ENCODE measurements at regions not wholly inside any gene's neighbourhood (a gene's known extent, or its start where the extent isn't known, plus 50 kb on each side); places are given as distances from the start of the nearest gene placed in this dataset.

- intact Hi-C loops (cut with micrococcal nuclease), result no loop called here
- no peaks in the 10 kb centered on the region for H3K36me3 ChIP-seq (replicated peaks in 1 of 2; ENCODE audit: control extremely low read depth in 1 of 2, control insufficient read depth in 1 of 2, extremely low read depth in 1 of 2, insufficient read depth in 2 of 2, low read length in 1 of 2)
- POLR2A ChIA-PET, result no interaction called here
- H3K27ac ChIP-seq (ENCODE audit: low read length in 2 of 2), result no peak overlapping the region
- no peaks in the 10 kb centered on the region for H4K20me1 ChIP-seq (ENCODE audit: control insufficient read depth, insufficient read depth, low read length, poor library complexity, severe bottlenecking)
- no peaks in the 10 kb centered on the region for H3K4me1 Mint-ChIP-seq
- no peak overlapping the region for H3K4me3 ChIP-seq (ENCODE audit: control extremely low read depth in 1 of 5, extremely low read depth in 1 of 5, insufficient read depth in 1 of 5, low read depth in 2 of 5, low read length in 4 of 5)
- no peak overlapping the region for H3K27ac Mint-ChIP-seq
- no peaks in the 10 kb centered on the region for H3K79me2 ChIP-seq (ENCODE audit: control insufficient read depth, insufficient read depth, low read length)
- no peaks in the 10 kb centered on the region for H3K4me1 ChIP-seq (ENCODE audit: control insufficient read depth in 2 of 2, insufficient read depth in 2 of 2, low read length in 2 of 2)
- DNase-seq, result no peak
- no peak overlapping the region for H3K4me3 Mint-ChIP-seq
- no peaks in the 10 kb centered on the region for H3K27me3 ChIP-seq (replicated peaks in 1 of 4; ENCODE audit: control extremely low read depth in 1 of 4, control insufficient read depth in 3 of 4, insufficient read depth in 4 of 4, low read length in 3 of 4)
- no peaks in the 10 kb centered on the region for H3K27me3 Mint-ChIP-seq
- TF ChIP-seq EZH2 (IDR thresholded peaks at IDR 0.05; ENCODE audit: borderline replicate concordance, insufficient read depth, low read depth, low read length, poor library complexity, severe bottlenecking), result no peak
- no peak for TF ChIP-seq CTCF (IDR thresholded peaks at IDR 0.05)
- H3K9me3 ChIP-seq (ENCODE audit: control extremely low read depth in 1 of 3, control insufficient read depth in 2 of 3, insufficient read depth in 1 of 3, low read length in 2 of 3), result no peaks in the 10 kb centered on the region
- H3K9me3 Mint-ChIP-seq (ENCODE audit: insufficient read depth), result no peaks in the 10 kb centered on the region
- H2AFZ ChIP-seq (ENCODE audit: insufficient read depth, low read depth, low read length, poor library complexity, severe bottlenecking), result no peak overlapping the region
- no CpG with 5 or more reads among the region's 2 CpGs for WGBS (ENCODE audit: insufficient coverage)
- no peak overlapping the region for H3K9ac ChIP-seq (ENCODE audit: low read length)
- no peak overlapping the region for H3K4me2 ChIP-seq (replicated peaks; ENCODE audit: low read depth, low read length, poor library complexity, severe bottlenecking)
- no peak for ATAC-seq (ENCODE audit: low read depth)
- CTCF ChIA-PET, result no interaction called here
These were observed 514.6 kb upstream of the CNTN3 start for GRCh38 chr3:75129101-75129500.

GRCh38 chr3:75136100-75136897 is 521.8 kb upstream of the CNTN3 start:
- TF ChIP-seq EZH2 (IDR thresholded peaks at IDR 0.05; ENCODE audit: borderline replicate concordance, insufficient read depth, low read depth, low read length, poor library complexity, severe bottlenecking) (no peak), CTCF (IDR thresholded peaks at IDR 0.05) (no peak)
- H2AFZ ChIP-seq (ENCODE audit: insufficient read depth, low read depth, low read length, poor library complexity, severe bottlenecking), result no peak overlapping the region
- H4K20me1 ChIP-seq (ENCODE audit: control insufficient read depth, insufficient read depth, low read length, poor library complexity, severe bottlenecking), result no peaks in the 10 kb centered on the region
- intact Hi-C loops (cut with micrococcal nuclease), result no loop called here
- no peak overlapping the region for H3K9ac ChIP-seq (ENCODE audit: low read length)
- Mint-ChIP-seq H3K27me3 (no peaks in the 10 kb centered on the region), H3K4me1 (no peaks in the 10 kb centered on the region), H3K4me3 (no peak overlapping the region), H3K9me3 (ENCODE audit: insufficient read depth) (peaks cover 6% of the 10 kb centered on the region), H3K27ac (no peak overlapping the region)
- ChIA-PET POLR2A (no interaction called here), CTCF (no interaction called here)
- no peaks in the 10 kb centered on the region for H3K4me1 ChIP-seq (ENCODE audit: control insufficient read depth in 2 of 2, insufficient read depth in 2 of 2, low read length in 2 of 2)
- H3K36me3 ChIP-seq (replicated peaks in 1 of 2; ENCODE audit: control extremely low read depth in 1 of 2, control insufficient read depth in 1 of 2, extremely low read depth in 1 of 2, insufficient read depth in 2 of 2, low read length in 1 of 2), result no peaks in the 10 kb centered on the region
- DNase-seq, result no peak
- no peak overlapping the region for H3K27ac ChIP-seq (ENCODE audit: low read length in 2 of 2)
- H3K4me2 ChIP-seq (replicated peaks; ENCODE audit: low read depth, low read length, poor library complexity, severe bottlenecking), result no peak overlapping the region
- ATAC-seq (ENCODE audit: low read depth), result no peak
- H3K27me3 ChIP-seq (replicated peaks in 1 of 4; ENCODE audit: control extremely low read depth in 1 of 4, control insufficient read depth in 3 of 4, insufficient read depth in 4 of 4, low read length in 3 of 4), result no peaks in the 10 kb centered on the region
- peaks cover 0 to 27% (median 0%) of the 10 kb centered on the region in 3 donors for H3K9me3 ChIP-seq (ENCODE audit: control extremely low read depth in 1 of 3, control insufficient read depth in 2 of 3, insufficient read depth in 1 of 3, low read length in 2 of 3)
- 98% methylated on average over 10 of the region's 14 CpGs for WGBS (ENCODE audit: insufficient coverage)
- no peaks in the 10 kb centered on the region for H3K79me2 ChIP-seq (ENCODE audit: control insufficient read depth, insufficient read depth, low read length)
- no peak overlapping the region for H3K4me3 ChIP-seq (ENCODE audit: control extremely low read depth in 1 of 5, extremely low read depth in 1 of 5, insufficient read depth in 1 of 5, low read depth in 2 of 5, low read length in 4 of 5)
